ENCODE measurements at regions not wholly inside any gene's neighbourhood (a gene's known extent, or its start where the extent isn't known, plus 50 kb on each side); places are given as distances from the start of the nearest gene placed in this dataset.
A peak's percentile ranks its signal among the peaks of the same experiment; 100 is the strongest.

- FAIRE-seq = no peak
- no peak for DNase-seq (ENCODE audit: extremely low read depth in 1 of 4, low spot score in 3 of 4)
- no peaks in the 10 kb centered on the region for H3K9me1 ChIP-seq (ENCODE audit: control insufficient read depth, insufficient read depth, low read length)
- TF ChIP-seq ZNF507 (tag; conservative IDR thresholded peaks at IDR 0.05) = peak; percentile 85
- no peak for TF ChIP-seq ZNF280B (CRISPR knock-in tag; IDR thresholded peaks at IDR 0.05)
- no peak overlapping the region for H3K27ac ChIP-seq (ENCODE audit: extremely low read depth, low read depth, low read length)
- peaks cover 4% of the 10 kb centered on the region; the same call in 1 of the 3 replicates for H3K79me2 ChIP-seq (ENCODE audit: control insufficient read depth, insufficient read depth, low read length)
- in situ Hi-C loops (cut with MboI) (no loop called here), intact Hi-C loops (cut with micrococcal nuclease) (no loop called here)
- no peak overlapping the region for H3K4me3 ChIP-seq
- no peaks in the 10 kb centered on the region for H4K20me1 ChIP-seq (replicated peaks; ENCODE audit: control insufficient read depth, insufficient read depth, low read length)
- no TSS peak for BruUV-seq (replicated peaks)
- H3K9ac ChIP-seq (ENCODE audit: insufficient read depth in 1 of 2, low read depth in 2 of 2, low read length in 2 of 2) = no peak overlapping the region
- H3K36me3 ChIP-seq (ENCODE audit: control insufficient read depth, insufficient read depth, low read length) = no peaks in the 10 kb centered on the region
- H3K27me3 ChIP-seq (ENCODE audit: control insufficient read depth in 2 of 2, insufficient read depth in 2 of 2, low read length in 2 of 2) = no peaks in the 10 kb centered on the region
- ChIA-PET CTCF (ENCODE audit: low intra/inter-chr PET ratio) (no interaction called here), POLR2A (interaction anchor here (1.2 kb wide), 1 partner anchor 11 kb away, joined by 5 read pairs; no protein-coding TSS in a partner anchor)
- no peak overlapping the region for H3K4me2 ChIP-seq (ENCODE audit: insufficient read depth, low read length)
- no peaks in the 10 kb centered on the region for H3K4me1 ChIP-seq (replicated peaks in 1 of 2; ENCODE audit: control insufficient read depth in 2 of 2, insufficient read depth in 2 of 2, low read length in 2 of 2)
- no peaks in the 10 kb centered on the region; the same call in 1 of the 2 replicates for H3K9me3 ChIP-seq (replicated peaks; ENCODE audit: control insufficient read depth, insufficient read depth, low read depth, low read length)
- no peak overlapping the region for H2AFZ ChIP-seq (ENCODE audit: low read depth, low read length)
- no peak for ATAC-seq
Observed at GRCh38 chr6:141996823-141997222, 135.9 kb upstream of the GJE1 start.

DNA sequence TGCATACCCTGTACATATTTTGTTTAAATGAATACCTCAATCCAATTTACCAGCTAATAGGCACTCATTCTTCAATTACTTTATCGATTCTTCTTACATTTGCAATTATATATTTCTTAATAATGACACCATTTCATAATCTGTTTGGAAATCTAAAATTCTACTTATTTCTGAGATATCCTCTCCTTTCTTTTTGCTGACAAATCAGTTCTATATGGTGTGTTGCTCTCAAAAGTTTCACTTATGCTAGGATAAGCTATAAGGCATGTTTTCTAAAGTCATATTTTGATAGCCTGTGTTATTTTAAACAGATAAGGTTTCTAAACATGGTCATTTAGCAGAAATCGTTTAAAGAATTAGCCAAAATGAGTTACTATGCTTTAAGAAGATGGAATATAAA, 140.6 kb upstream of the GJE1 start:
- BruUV-seq (replicated peaks) = no TSS peak
- H3K9me1 ChIP-seq (ENCODE audit: control insufficient read depth, insufficient read depth, low read length) = no peaks in the 10 kb centered on the region
- ChIA-PET POLR2A (no interaction called here), CTCF (ENCODE audit: low intra/inter-chr PET ratio) (no interaction called here)
- H3K9me3 ChIP-seq (replicated peaks; ENCODE audit: control insufficient read depth, insufficient read depth, low read depth, low read length) = no peaks in the 10 kb centered on the region; the same call in 1 of the 2 replicates
- intact Hi-C loops (cut with micrococcal nuclease) (no loop called here), in situ Hi-C loops (cut with MboI) (no loop called here)
- H3K79me2 ChIP-seq (ENCODE audit: control insufficient read depth, insufficient read depth, low read length) = peaks cover 4% of the 10 kb centered on the region; the same call in 1 of the 3 replicates
- H3K27me3 ChIP-seq (ENCODE audit: control insufficient read depth in 2 of 2, insufficient read depth in 2 of 2, low read length in 2 of 2) = no peaks in the 10 kb centered on the region
- ATAC-seq (no peak), DNase-seq (ENCODE audit: extremely low read depth in 1 of 4, low spot score in 3 of 4) (no peak), FAIRE-seq (no peak)
- no peak overlapping the region for H3K4me3 ChIP-seq
- H2AFZ ChIP-seq (ENCODE audit: low read depth, low read length) = no peak overlapping the region
- H3K27ac ChIP-seq (ENCODE audit: extremely low read depth, low read depth, low read length) = no peak overlapping the region
- TF ChIP-seq MAFG (tag; conservative IDR thresholded peaks at IDR 0.05) (peak; percentile 14; the same call in 1 of the 2 replicates), MAFF (IDR thresholded peaks at IDR 0.05; ENCODE audit: low read length) (0 out of 2 replicates have a peak, but pooled peaks have one; percentile 41), LEF1 (IDR thresholded peaks at IDR 0.05) (no peak), C11orf30 (IDR thresholded peaks at IDR 0.05; ENCODE audit: low read depth) (peak; percentile 58), ZNF316 (IDR thresholded peaks at IDR 0.05) (peak; percentile 81), TRIM28 (IDR thresholded peaks at IDR 0.05) (no peak), MAFK (IDR thresholded peaks at IDR 0.05; ENCODE audit: low read length) (peak; percentile 17; the same call in 1 of the 2 replicates)
- TF ChIP-seq, protein P1, sequence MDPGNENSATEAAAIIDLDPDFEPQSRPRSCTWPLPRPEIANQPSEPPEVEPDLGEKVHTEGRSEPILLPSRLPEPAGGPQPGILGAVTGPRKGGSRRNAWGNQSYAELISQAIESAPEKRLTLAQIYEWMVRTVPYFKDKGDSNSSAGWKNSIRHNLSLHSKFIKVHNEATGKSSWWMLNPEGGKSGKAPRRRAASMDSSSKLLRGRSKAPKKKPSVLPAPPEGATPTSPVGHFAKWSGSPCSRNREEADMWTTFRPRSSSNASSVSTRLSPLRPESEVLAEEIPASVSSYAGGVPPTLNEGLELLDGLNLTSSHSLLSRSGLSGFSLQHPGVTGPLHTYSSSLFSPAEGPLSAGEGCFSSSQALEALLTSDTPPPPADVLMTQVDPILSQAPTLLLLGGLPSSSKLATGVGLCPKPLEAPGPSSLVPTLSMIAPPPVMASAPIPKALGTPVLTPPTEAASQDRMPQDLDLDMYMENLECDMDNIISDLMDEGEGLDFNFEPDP (CRISPR knock-in tag; IDR thresholded peaks at IDR 0.05) = no peak
- H3K36me3 ChIP-seq (ENCODE audit: control insufficient read depth, insufficient read depth, low read length) = no peaks in the 10 kb centered on the region
- no peak overlapping the region for H3K9ac ChIP-seq (ENCODE audit: insufficient read depth in 1 of 2, low read depth in 2 of 2, low read length in 2 of 2)
- 24% methylated on average over 2 of the region's 2 CpGs for WGBS (ENCODE audit: insufficient coverage, low coverage, missing lambda C conversion rate)
- H3K4me1 ChIP-seq (replicated peaks in 1 of 2; ENCODE audit: control insufficient read depth in 2 of 2, insufficient read depth in 2 of 2, low read length in 2 of 2) = no peaks in the 10 kb centered on the region
- no peak overlapping the region for H3K4me2 ChIP-seq (ENCODE audit: insufficient read depth, low read length)
- H4K20me1 ChIP-seq (replicated peaks; ENCODE audit: control insufficient read depth, insufficient read depth, low read length) = no peaks in the 10 kb centered on the region

Data from K562 (cell line).